ENCODE measurements at regions not wholly inside any gene's neighbourhood (a gene's known extent, or its start where the extent isn't known, plus 50 kb on each side); places are given as distances from the start of the nearest gene placed in this dataset. TPM values are rescaled to one million over a fixed set of nuclear protein-coding genes. Genes with fewer than 3 reads are reported as not detected.

- H3K9me3 ChIP-seq (replicated peaks; ENCODE audit: low read length): no peaks in the 10 kb centered on the region
- H3K4me1 ChIP-seq (ENCODE audit: control insufficient read depth, insufficient read depth, low read length): no peaks in the 10 kb centered on the region
- no peaks in the 10 kb centered on the region for H3K36me3 ChIP-seq (ENCODE audit: insufficient read depth, low read length)
These were observed 399.6 kb downstream of the KCNH5 start for GRCh38 chr14:62645649-62646048.

More at GRCh38 chr14:62645649-62646048, 399.6 kb downstream of the KCNH5 start:
- Histone ChIP-seq H3K27me3 (ENCODE audit: control insufficient read depth, insufficient read depth, low read length) (no peaks in the 10 kb centered on the region), H3K9ac (ENCODE audit: low read depth, low read length) (no peak overlapping the region), H3K4me3 (ENCODE audit: low read length) (no peak overlapping the region), H3K4me2 (ENCODE audit: low read length) (no peak overlapping the region)

Small RNA genes lying in the stretch of these regions (small RNA-seq; reads per million reads assigned to genes)
- not detected for gene AL389895.1

Measured in skeletal muscle satellite cell (primary cell).